HG03139 (cell line): ENCODE measurements at regions not wholly inside any gene's neighbourhood (a gene's known extent, or its start where the extent isn't known, plus 50 kb on each side); places are given as distances from the start of the nearest gene placed in this dataset.

Source experiments
- ATAC-seq: cut with Tn5 transposase; IDR thresholded peaks from one replicate; pipeline ENCODE4 v1.9.1; 2021; ENCODE audit not compliant: unreplicated experiment

DNA sequence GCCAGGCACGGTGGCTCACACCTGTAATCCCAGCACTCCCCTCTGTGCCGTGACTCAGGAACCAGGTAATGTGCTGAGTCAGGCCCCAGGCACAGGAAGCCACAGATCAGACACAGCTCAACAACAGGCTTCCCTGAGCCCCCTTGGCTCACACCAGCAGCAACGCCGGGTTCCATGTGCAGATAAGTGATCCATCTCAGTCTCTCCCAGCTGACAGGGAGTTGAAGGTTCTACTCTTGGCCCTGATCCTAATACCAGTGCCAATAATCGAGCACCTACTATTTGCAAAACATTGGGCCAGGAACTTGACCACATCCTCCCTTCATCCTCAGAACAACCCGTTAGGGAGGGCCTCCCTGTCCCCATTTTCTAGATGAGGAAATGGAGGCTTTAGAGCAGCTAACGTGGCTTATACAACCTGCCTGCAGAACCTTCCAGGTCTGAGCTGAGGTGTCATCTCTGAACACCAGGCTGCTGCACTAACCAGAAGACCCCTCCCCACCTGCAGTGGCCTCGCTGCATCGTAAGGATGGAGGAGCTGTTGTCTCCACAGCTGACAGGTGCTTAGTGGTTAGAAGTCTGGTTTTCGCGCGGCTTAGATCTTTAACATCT, 64.8 kb upstream of the AMZ2 start:
- no peak for ATAC-seq

- no peak for ATAC-seq
These were observed 63.7 kb upstream of the AMZ2 start for GRCh38 chr17:68184141-68184571.

DNA sequence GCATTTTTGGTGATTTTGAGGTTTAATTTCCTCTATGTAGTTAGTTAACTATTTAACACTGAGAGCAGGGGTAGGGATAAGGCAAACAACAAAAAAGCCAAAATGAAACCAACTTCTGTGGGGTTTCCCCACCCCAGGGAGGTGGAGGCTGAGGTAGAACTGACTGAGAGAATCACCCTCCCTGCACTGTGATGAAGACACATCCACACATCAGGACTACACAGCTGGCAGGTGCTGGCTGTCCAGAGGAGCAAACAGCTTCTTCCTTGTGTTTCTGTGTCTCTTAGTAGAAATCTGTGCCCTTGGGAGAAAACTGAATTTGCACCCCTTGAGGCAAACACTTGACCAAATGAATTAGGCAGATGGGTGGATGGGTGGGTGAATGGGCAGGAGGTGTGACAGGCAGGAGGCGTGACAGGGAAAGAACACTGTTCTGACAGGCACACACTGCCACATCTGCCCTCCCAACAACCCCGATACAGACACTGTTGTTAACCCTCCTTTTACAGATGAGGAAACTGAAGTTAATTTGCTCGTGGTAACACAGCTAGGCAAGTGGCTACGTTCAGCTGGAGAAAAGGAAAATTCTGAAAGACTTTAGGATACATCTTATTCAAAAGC, 62.9 kb upstream of the AMZ2 start:
- ATAC-seq, result peak; percentile 54

DNA sequence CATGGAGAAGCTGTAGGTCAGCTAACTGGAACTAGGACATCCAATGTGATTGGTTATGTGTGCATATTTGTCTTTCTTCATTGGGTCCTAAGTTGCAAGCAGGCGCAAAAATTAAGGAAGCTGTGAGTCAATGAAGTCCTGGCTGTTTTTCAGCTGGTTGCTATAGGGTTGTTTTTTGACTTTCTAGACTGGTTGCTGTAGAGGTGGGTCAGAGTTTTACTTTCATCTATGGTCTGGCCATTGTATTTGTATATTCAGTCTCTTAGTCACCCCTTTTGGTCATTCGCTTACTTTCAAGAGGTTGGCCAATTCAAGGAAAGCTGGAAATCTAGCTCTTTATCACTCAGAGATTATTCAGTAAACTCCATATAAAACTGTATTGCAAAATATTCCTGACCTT, 62.0 kb upstream of the AMZ2 start:
- no peak for ATAC-seq

DNA sequence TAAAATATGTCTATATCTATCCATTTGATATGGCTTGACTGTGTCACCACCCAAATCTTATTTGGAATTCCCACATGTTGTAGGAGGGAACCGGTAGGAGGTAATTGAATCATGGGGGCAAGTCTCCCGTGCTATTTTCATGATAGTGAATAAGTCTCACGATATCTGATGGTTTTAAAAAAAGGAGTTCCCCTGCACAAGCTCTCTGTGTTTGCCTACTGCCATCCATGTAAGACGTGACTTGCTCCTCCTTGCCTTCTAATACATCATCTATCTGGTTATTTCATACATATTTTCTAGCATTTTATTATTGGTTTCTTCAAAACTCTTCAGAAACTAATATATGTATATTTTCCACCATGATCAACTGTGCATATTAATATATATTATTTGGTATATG, 57.3 kb upstream of the AMZ2 start:
- ATAC-seq, result no peak

GRCh38 chr17:68195667-68196393, 52.0 kb upstream of the AMZ2 start:
- ATAC-seq, result no peak

DNA sequence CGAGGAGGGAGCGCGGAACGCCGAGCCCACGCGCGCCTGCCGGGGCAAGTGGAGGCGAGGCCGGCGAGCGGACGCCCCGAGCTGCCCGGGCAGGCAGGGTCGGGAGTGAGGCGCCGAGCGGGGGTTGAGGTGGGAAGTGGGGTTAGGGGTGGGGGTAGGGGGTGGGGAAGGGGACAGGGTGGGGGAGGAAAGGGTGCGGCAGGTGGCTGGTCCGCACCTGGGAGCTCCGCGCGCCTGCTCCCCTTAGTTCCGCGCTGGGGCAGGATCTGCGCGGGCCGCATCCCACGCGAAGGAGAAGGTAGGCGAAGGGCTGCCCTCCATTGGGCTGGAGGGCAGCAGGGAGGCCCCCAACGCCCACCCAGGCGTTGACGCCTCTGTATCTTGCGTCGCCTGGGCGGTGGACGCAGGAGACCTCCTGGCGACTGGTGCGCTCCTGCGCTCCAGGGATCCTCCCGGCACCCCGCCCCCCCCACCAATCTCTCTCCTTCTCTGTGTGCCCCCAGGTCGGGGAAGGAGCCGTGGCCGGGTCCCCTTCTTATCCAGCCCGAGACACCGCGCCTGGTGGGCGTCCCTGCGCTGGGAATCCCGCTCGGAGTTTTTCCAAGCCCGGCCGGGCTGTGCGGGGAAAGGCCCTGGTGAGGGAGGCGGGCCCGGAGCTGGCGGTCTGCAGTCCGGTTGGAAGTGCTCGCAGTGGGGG, 51.3 kb upstream of the AMZ2 start:
- ATAC-seq, result no peak

GRCh38 chr17:68197091-68197996, 50.5 kb upstream of the AMZ2 start:
- no peak for ATAC-seq

DNA sequence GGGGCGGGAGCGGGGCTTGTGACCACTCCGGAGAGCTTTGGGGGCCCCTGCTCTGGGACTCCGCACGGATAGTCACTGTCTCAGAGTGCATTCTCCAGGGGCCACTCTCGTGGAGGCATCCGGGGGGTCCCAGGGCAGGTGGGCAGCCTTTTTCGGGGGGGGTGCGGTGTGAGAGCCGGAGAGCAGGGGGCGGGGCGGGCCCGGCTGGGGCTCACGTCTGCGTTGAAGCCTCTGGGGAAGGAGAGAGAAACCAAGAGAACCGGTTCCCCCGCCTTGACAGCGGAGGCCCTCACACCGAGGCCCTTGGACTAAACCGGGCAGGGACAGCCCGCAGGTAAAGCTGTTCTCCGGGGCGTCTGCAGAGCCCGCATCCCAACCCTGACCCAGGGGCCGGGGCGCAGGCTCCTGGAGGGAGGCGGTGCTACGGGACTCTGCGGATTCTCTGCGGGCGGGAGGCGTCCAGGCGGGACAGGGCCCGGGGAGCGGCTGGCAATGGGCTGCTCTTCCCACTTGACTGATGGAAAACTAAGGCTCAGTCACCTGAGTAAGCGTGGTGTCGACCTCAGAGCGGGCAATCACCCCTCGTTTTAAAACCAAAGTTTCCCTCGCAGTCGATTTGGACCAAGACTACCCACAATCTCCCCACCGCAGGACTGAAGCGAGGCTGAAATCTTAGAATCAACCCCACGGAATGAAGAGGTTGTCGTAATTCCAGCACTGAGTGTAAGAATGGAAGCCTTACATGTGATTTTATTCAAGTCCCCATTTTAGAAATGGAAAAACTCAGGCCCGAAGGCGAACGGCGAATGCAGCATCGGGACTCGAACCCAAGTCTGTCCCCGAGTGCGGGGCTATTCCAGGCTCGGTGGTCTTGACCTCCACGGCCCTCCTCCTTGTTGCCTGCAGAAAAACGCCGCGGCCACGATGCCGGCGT, 49.6 kb upstream of the AMZ2 start:
- no peak for ATAC-seq
